CD14-positive monocyte (primary cell): ENCODE measurements at regions not wholly inside any gene's neighbourhood (a gene's known extent, or its start where the extent isn't known, plus 50 kb on each side); places are given as distances from the start of the nearest gene placed in this dataset.

Source experiments
- DNase-seq, 3 donors: peaks; one replicate each; pipeline ENCODE4 v3.0.0-alpha.2; 2011 to 2022
- H2AFZ ChIP-seq: 2 replicates; pipeline ENCODE4 v1.6.0; 2012; ENCODE audit warnings: mild to moderate bottlenecking, low read depth, low read length, inconsistent platforms; ENCODE audit not compliant: insufficient read depth, poor library complexity, severe bottlenecking
- H3K27ac ChIP-seq, 2 donors: 1 replicate in 1 of 2; 2 replicates in 1 of 2; pipeline ENCODE4 v1.5.1; 2012 to 2013; ENCODE audit warnings: low read length in 2 of 2, control low read depth in 1 of 2, inconsistent platforms in 1 of 2, low read depth in 1 of 2, mild to moderate bottlenecking in 1 of 2
- H3K27me3 ChIP-seq, 2 donors: one replicate each; pipeline versions ENCODE4 v1.6.0 to v1.6.1; 2011 to 2013; ENCODE audit warnings: low read length in 2 of 2; ENCODE audit not compliant: control insufficient read depth in 2 of 2, insufficient read depth in 2 of 2
- H3K36me3 ChIP-seq, 2 donors: replicated peaks in 1 of 2; 1 replicate in 1 of 2; 2 replicates in 1 of 2; pipeline versions ENCODE4 v1.5.1 to v1.6.1; 2012 to 2013; ENCODE audit warnings: low read length in 2 of 2, control low read depth in 1 of 2, inconsistent platforms in 1 of 2, mild to moderate bottlenecking in 1 of 2; ENCODE audit not compliant: insufficient read depth in 2 of 2, control insufficient read depth in 1 of 2
- H3K4me1 ChIP-seq, 2 donors: 1 replicate in 1 of 2; 2 replicates in 1 of 2; pipeline versions ENCODE4 v1.5.1 to v1.6.1; 2012 to 2013; ENCODE audit warnings: low read length in 2 of 2, control low read depth in 1 of 2, inconsistent platforms in 1 of 2, mild to moderate bottlenecking in 1 of 2, moderate library complexity in 1 of 2; ENCODE audit not compliant: insufficient read depth in 2 of 2, control insufficient read depth in 1 of 2
- H3K4me2 ChIP-seq: replicated peaks from 2 replicates; pipeline ENCODE3; 2012; ENCODE audit warnings: low read length, moderate library complexity, mild to moderate bottlenecking; ENCODE audit not compliant: poor library complexity, severe bottlenecking; ENCODE audit errors: extremely low read depth
- H3K4me3 ChIP-seq, 3 experiments: fragments of 200-600 bp in 1 of 3; sonication (generic) in 1 of 3; replicated peaks in 1 of 3; 1 replicate in 2 of 3; 2 replicates in 1 of 3; pipeline ENCODE4 v1.5.1; 2011 to 2013; ENCODE audit warnings: low read length in 3 of 3, mild to moderate bottlenecking in 3 of 3, control low read depth in 2 of 3, low read depth in 2 of 3, inconsistent platforms in 1 of 3, moderate library complexity in 1 of 3
- H3K79me2 ChIP-seq: 2 replicates; pipeline ENCODE4 v1.6.0; 2012; ENCODE audit warnings: mild to moderate bottlenecking, control low read depth, inconsistent platforms, low read length, moderate library complexity; ENCODE audit not compliant: insufficient read depth
- H3K9ac ChIP-seq: 2 replicates; pipeline ENCODE4 v1.6.0; 2017; ENCODE audit warnings: low read length, mild to moderate bottlenecking; ENCODE audit not compliant: insufficient read depth, poor library complexity, severe bottlenecking
- H3K9me3 ChIP-seq, 2 donors: replicated peaks in 1 of 2; 1 replicate in 1 of 2; 2 replicates in 1 of 2; pipeline versions ENCODE4 v1.5.1 to v1.6.1; 2012 to 2013; ENCODE audit warnings: low read length in 2 of 2, control low read depth in 1 of 2; ENCODE audit not compliant: control insufficient read depth in 1 of 2, insufficient read depth in 1 of 2
- H4K20me1 ChIP-seq: 2 replicates; pipeline ENCODE4 v1.6.0; 2012; ENCODE audit warnings: mild to moderate bottlenecking, low read length, control low read depth, moderate library complexity; ENCODE audit not compliant: insufficient read depth
- H3K27ac Mint-ChIP-seq, 7 donors: one replicate each; pipeline ENCODE4 v1.8.0; 2020; ENCODE audit warnings: mild to moderate bottlenecking in 7 of 7, mixed read lengths in 7 of 7, moderate library complexity in 6 of 7, inconsistent platforms in 2 of 7
- H3K27me3 Mint-ChIP-seq, 3 donors: one replicate each; pipeline ENCODE4 v1.8.0; 2021 to 2022; ENCODE audit warnings: low read depth in 3 of 3, mild to moderate bottlenecking in 3 of 3, mixed read lengths in 3 of 3, moderate library complexity in 3 of 3, inconsistent platforms in 1 of 3
- H3K36me3 Mint-ChIP-seq, 2 donors: one replicate each; pipeline ENCODE4 v1.8.0; 2020; ENCODE audit warnings: mixed read lengths in 2 of 2, inconsistent platforms in 1 of 2, mild to moderate bottlenecking in 1 of 2
- H3K4me1 Mint-ChIP-seq: one replicate; pipeline ENCODE4 v1.8.0; 2020; ENCODE audit warnings: mild to moderate bottlenecking, mixed read lengths
- H3K4me3 Mint-ChIP-seq, 2 donors: one replicate each; pipeline ENCODE4 v1.8.0; 2020; ENCODE audit warnings: mild to moderate bottlenecking in 2 of 2, mixed read lengths in 2 of 2, moderate library complexity in 1 of 2
- H3K9me3 Mint-ChIP-seq, 7 donors: one replicate each; pipeline ENCODE4 v1.8.0; 2020 to 2022; ENCODE audit warnings: mixed read lengths in 7 of 7, mild to moderate bottlenecking in 6 of 7, moderate library complexity in 6 of 7, inconsistent platforms in 2 of 7
- CTCF ChIP-seq: fragments of 200-600 bp; IDR thresholded peaks from one replicate; pipeline ENCODE4 v1.8.0; 2022; ENCODE audit warnings: antibody characterized with exemption, mild to moderate bottlenecking
- WGBS: methylation state at CpG from one replicate; pipeline ENCODE4 v1.1.5; 2013; ENCODE audit warnings: missing lambda C conversion rate; ENCODE audit not compliant: insufficient coverage; 5-methylcytosine and 5-hydroxymethylcytosine counted together
- intact Hi-C, 2 donors: fragments of 100-400 bp; cut with micrococcal nuclease; formaldehyde crosslinking; loops; one replicate each; pipeline versions ENCODE4 v1.15.0 to v1.15.1; 2023

- no peak overlapping the region for H3K4me3 ChIP-seq
- no peaks in the 10 kb centered on the region for H4K20me1 ChIP-seq
- H3K27me3 Mint-ChIP-seq: peaks cover 0 to 3% (median 0%) of the 10 kb centered on the region in 3 donors
- no peak overlapping the region for H3K9ac ChIP-seq
- H3K4me2 ChIP-seq: no peak overlapping the region
- H3K9me3 Mint-ChIP-seq: peaks cover 5 to 11% (median 7%) of the 10 kb centered on the region in 7 donors
- 94% methylated on average over 16 of the region's 17 CpGs for WGBS
- H3K4me3 Mint-ChIP-seq: no peak overlapping the region
- H3K4me1 Mint-ChIP-seq: no peaks in the 10 kb centered on the region
- no peaks in the 10 kb centered on the region for H3K27me3 ChIP-seq
- no peak overlapping the region for H3K27ac Mint-ChIP-seq
- intact Hi-C loops: no loop called here
- no peaks in the 10 kb centered on the region for H3K36me3 ChIP-seq
- no peak overlapping the region for H2AFZ ChIP-seq
- no peaks in the 10 kb centered on the region for H3K4me1 ChIP-seq
- no peak for TF ChIP-seq CTCF
- peaks cover 0 to 8% of the 10 kb centered on the region in 2 donors for H3K9me3 ChIP-seq
- no peaks in the 10 kb centered on the region for H3K79me2 ChIP-seq
- H3K36me3 Mint-ChIP-seq: no peaks in the 10 kb centered on the region
- DNase-seq: no peak
- no peak overlapping the region for H3K27ac ChIP-seq
Observed at GRCh38 chr19:31883296-31883990, 462.0 kb upstream of the ZNF507 start.

DNA sequence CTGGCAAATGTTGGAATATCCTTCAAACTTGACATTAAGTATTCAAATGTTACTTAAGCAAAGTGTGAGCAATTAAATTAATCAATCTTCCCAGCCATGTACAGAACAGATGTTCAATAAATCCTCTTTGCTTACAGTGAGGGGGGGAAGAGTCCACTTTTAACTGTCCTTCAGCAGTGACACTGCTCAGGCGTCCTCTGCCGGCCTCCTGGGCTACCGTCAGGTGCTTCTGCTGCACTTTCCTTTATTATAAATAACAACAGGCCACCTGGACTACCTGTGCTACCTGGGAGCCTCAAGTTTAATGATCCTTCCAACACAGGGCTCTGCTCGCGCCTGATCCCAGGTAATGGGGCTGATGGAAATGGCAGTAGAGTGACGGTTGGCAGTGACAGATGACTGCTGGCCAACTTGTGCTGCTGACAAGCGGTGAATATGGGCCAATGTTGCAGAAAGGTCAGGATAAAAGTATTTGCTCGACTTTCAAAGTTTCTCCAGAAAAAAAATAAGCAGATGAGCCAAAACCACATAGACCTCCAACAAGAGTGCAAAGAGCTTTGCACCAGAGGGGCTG lies 460.0 kb upstream of the ZNF507 start:
- TF ChIP-seq CTCF: no peak
- H3K9me3 Mint-ChIP-seq: peaks cover 0 to 8% (median 5%) of the 10 kb centered on the region in 7 donors

More for the DNA sequence above, 460.0 kb upstream of the ZNF507 start:
- H4K20me1 ChIP-seq: no peaks in the 10 kb centered on the region
- DNase-seq: no peak
- no peaks in the 10 kb centered on the region for H3K27me3 ChIP-seq
- intact Hi-C loops: no loop called here
- H3K9ac ChIP-seq: no peak overlapping the region
- no peak overlapping the region for H3K4me3 ChIP-seq
- no peak overlapping the region for H3K4me2 ChIP-seq
- no peak overlapping the region for H3K27ac Mint-ChIP-seq
- no CpG with 5 or more reads among the region's 8 CpGs for WGBS
- no peaks in the 10 kb centered on the region for H3K79me2 ChIP-seq
- no peaks in the 10 kb centered on the region for H3K36me3 Mint-ChIP-seq
- H3K9me3 ChIP-seq: peaks cover 0 to 7% of the 10 kb centered on the region in 2 donors
- H3K4me1 ChIP-seq: no peaks in the 10 kb centered on the region
- no peaks in the 10 kb centered on the region for H3K4me1 Mint-ChIP-seq
- H3K4me3 Mint-ChIP-seq: no peak overlapping the region
- no peak overlapping the region for H2AFZ ChIP-seq
- no peaks in the 10 kb centered on the region for H3K36me3 ChIP-seq
- H3K27ac ChIP-seq: no peak overlapping the region
- peaks cover 0 to 3% (median 0%) of the 10 kb centered on the region in 3 donors for H3K27me3 Mint-ChIP-seq
